CD14-positive monocyte (primary cell): ENCODE measurements at regions not wholly inside any gene's neighbourhood (a gene's known extent, or its start where the extent isn't known, plus 50 kb on each side); places are given as distances from the start of the nearest gene placed in this dataset.

Experiments used
- DNase-seq, 3 donors: peaks; one replicate each; pipeline ENCODE4 v3.0.0-alpha.2; 2011 to 2022
- H2AFZ ChIP-seq: 2 replicates; pipeline ENCODE4 v1.6.0; 2012; ENCODE audit warnings: mild to moderate bottlenecking, low read depth, low read length, inconsistent platforms; ENCODE audit not compliant: insufficient read depth, poor library complexity, severe bottlenecking
- H3K27ac ChIP-seq, 2 donors: 1 replicate in 1 of 2; 2 replicates in 1 of 2; pipeline ENCODE4 v1.5.1; 2012 to 2013; ENCODE audit warnings: low read length in 2 of 2, control low read depth in 1 of 2, inconsistent platforms in 1 of 2, low read depth in 1 of 2, mild to moderate bottlenecking in 1 of 2
- H3K27me3 ChIP-seq, 2 donors: one replicate each; pipeline versions ENCODE4 v1.6.0 to v1.6.1; 2011 to 2013; ENCODE audit warnings: low read length in 2 of 2; ENCODE audit not compliant: control insufficient read depth in 2 of 2, insufficient read depth in 2 of 2
- H3K36me3 ChIP-seq, 2 donors: replicated peaks in 1 of 2; 1 replicate in 1 of 2; 2 replicates in 1 of 2; pipeline versions ENCODE4 v1.5.1 to v1.6.1; 2012 to 2013; ENCODE audit warnings: low read length in 2 of 2, control low read depth in 1 of 2, inconsistent platforms in 1 of 2, mild to moderate bottlenecking in 1 of 2; ENCODE audit not compliant: insufficient read depth in 2 of 2, control insufficient read depth in 1 of 2
- H3K4me1 ChIP-seq, 2 donors: 1 replicate in 1 of 2; 2 replicates in 1 of 2; pipeline versions ENCODE4 v1.5.1 to v1.6.1; 2012 to 2013; ENCODE audit warnings: low read length in 2 of 2, control low read depth in 1 of 2, inconsistent platforms in 1 of 2, mild to moderate bottlenecking in 1 of 2, moderate library complexity in 1 of 2; ENCODE audit not compliant: insufficient read depth in 2 of 2, control insufficient read depth in 1 of 2
- H3K4me2 ChIP-seq: replicated peaks from 2 replicates; pipeline ENCODE3; 2012; ENCODE audit warnings: low read length, moderate library complexity, mild to moderate bottlenecking; ENCODE audit not compliant: poor library complexity, severe bottlenecking; ENCODE audit errors: extremely low read depth
- H3K4me3 ChIP-seq, 3 experiments: fragments of 200-600 bp in 1 of 3; sonication (generic) in 1 of 3; replicated peaks in 1 of 3; 1 replicate in 2 of 3; 2 replicates in 1 of 3; pipeline ENCODE4 v1.5.1; 2011 to 2013; ENCODE audit warnings: low read length in 3 of 3, mild to moderate bottlenecking in 3 of 3, control low read depth in 2 of 3, low read depth in 2 of 3, inconsistent platforms in 1 of 3, moderate library complexity in 1 of 3
- H3K79me2 ChIP-seq: 2 replicates; pipeline ENCODE4 v1.6.0; 2012; ENCODE audit warnings: mild to moderate bottlenecking, control low read depth, inconsistent platforms, low read length, moderate library complexity; ENCODE audit not compliant: insufficient read depth
- H3K9ac ChIP-seq: 2 replicates; pipeline ENCODE4 v1.6.0; 2017; ENCODE audit warnings: low read length, mild to moderate bottlenecking; ENCODE audit not compliant: insufficient read depth, poor library complexity, severe bottlenecking
- H3K9me3 ChIP-seq, 2 donors: replicated peaks in 1 of 2; 1 replicate in 1 of 2; 2 replicates in 1 of 2; pipeline versions ENCODE4 v1.5.1 to v1.6.1; 2012 to 2013; ENCODE audit warnings: low read length in 2 of 2, control low read depth in 1 of 2; ENCODE audit not compliant: control insufficient read depth in 1 of 2, insufficient read depth in 1 of 2
- H4K20me1 ChIP-seq: 2 replicates; pipeline ENCODE4 v1.6.0; 2012; ENCODE audit warnings: mild to moderate bottlenecking, low read length, control low read depth, moderate library complexity; ENCODE audit not compliant: insufficient read depth
- H3K27ac Mint-ChIP-seq, 7 donors: one replicate each; pipeline ENCODE4 v1.8.0; 2020; ENCODE audit warnings: mild to moderate bottlenecking in 7 of 7, mixed read lengths in 7 of 7, moderate library complexity in 6 of 7, inconsistent platforms in 2 of 7
- H3K27me3 Mint-ChIP-seq, 3 donors: one replicate each; pipeline ENCODE4 v1.8.0; 2021 to 2022; ENCODE audit warnings: low read depth in 3 of 3, mild to moderate bottlenecking in 3 of 3, mixed read lengths in 3 of 3, moderate library complexity in 3 of 3, inconsistent platforms in 1 of 3
- H3K36me3 Mint-ChIP-seq, 2 donors: one replicate each; pipeline ENCODE4 v1.8.0; 2020; ENCODE audit warnings: mixed read lengths in 2 of 2, inconsistent platforms in 1 of 2, mild to moderate bottlenecking in 1 of 2
- H3K4me1 Mint-ChIP-seq: one replicate; pipeline ENCODE4 v1.8.0; 2020; ENCODE audit warnings: mild to moderate bottlenecking, mixed read lengths
- H3K4me3 Mint-ChIP-seq, 2 donors: one replicate each; pipeline ENCODE4 v1.8.0; 2020; ENCODE audit warnings: mild to moderate bottlenecking in 2 of 2, mixed read lengths in 2 of 2, moderate library complexity in 1 of 2
- H3K9me3 Mint-ChIP-seq, 7 donors: one replicate each; pipeline ENCODE4 v1.8.0; 2020 to 2022; ENCODE audit warnings: mixed read lengths in 7 of 7, mild to moderate bottlenecking in 6 of 7, moderate library complexity in 6 of 7, inconsistent platforms in 2 of 7
- CTCF ChIP-seq: fragments of 200-600 bp; IDR thresholded peaks from one replicate; pipeline ENCODE4 v1.8.0; 2022; ENCODE audit warnings: antibody characterized with exemption, mild to moderate bottlenecking
- WGBS: methylation state at CpG from one replicate; pipeline ENCODE4 v1.1.5; 2013; ENCODE audit warnings: missing lambda C conversion rate; ENCODE audit not compliant: insufficient coverage; 5-methylcytosine and 5-hydroxymethylcytosine counted together
- intact Hi-C, 2 donors: fragments of 100-400 bp; cut with micrococcal nuclease; formaldehyde crosslinking; loops; one replicate each; pipeline versions ENCODE4 v1.15.0 to v1.15.1; 2023

GRCh38 chr9:113658545-113658895, 195.0 kb downstream of the RGS3 start:
- H3K9me3 ChIP-seq: no peaks in the 10 kb centered on the region
- Mint-ChIP-seq H3K27me3 (peaks cover 0 to 8% (median 7%) of the 10 kb centered on the region in 3 donors), H3K4me3 (no peak overlapping the region), H3K9me3 (peaks cover 0 to 1% (median 0%) of the 10 kb centered on the region in 7 donors), H3K36me3 (no peaks in the 10 kb centered on the region), H3K27ac (no peak overlapping the region), H3K4me1 (peaks cover 15% of the 10 kb centered on the region)
- H3K27me3 ChIP-seq: no peaks in the 10 kb centered on the region
- H4K20me1 ChIP-seq: no peaks in the 10 kb centered on the region
- H3K36me3 ChIP-seq: no peaks in the 10 kb centered on the region
- intact Hi-C loops: loop anchor here (1.0 to 5.0 kb wide), 5 partner anchors 66 to 386 kb away; partner anchors contain the start of genes CDC26 (in 1 of the 2) and PRPF4 (in 1 of the 2)
- H3K27ac ChIP-seq: no peak overlapping the region
- H3K4me2 ChIP-seq: no peak overlapping the region
- no CpG with 5 or more reads among the region's 3 CpGs for WGBS
- TF ChIP-seq CTCF: no peak
- H3K4me1 ChIP-seq: peaks cover 5 to 11% of the 10 kb centered on the region in 2 donors
- no peak overlapping the region for H3K9ac ChIP-seq
- H3K79me2 ChIP-seq: no peaks in the 10 kb centered on the region
- no peak overlapping the region for H2AFZ ChIP-seq
- DNase-seq: peak in 1 of 3 donors; percentile 19
- H3K4me3 ChIP-seq: no peak overlapping the region

GRCh38 chr9:113659039-113659438, 195.5 kb downstream of the RGS3 start:
- H3K27ac ChIP-seq: no peak overlapping the region
- intact Hi-C loops: loop anchor here (5.0 kb wide), 4 partner anchors 67 to 387 kb away; partner anchors contain the start of genes CDC26 (in 1 of the 2) and PRPF4 (in 1 of the 2)
- H4K20me1 ChIP-seq: no peaks in the 10 kb centered on the region
- Mint-ChIP-seq H3K9me3 (peaks cover 0 to 1% (median 0%) of the 10 kb centered on the region in 7 donors), H3K4me1 (peaks cover 15% of the 10 kb centered on the region), H3K4me3 (no peak overlapping the region), H3K36me3 (no peaks in the 10 kb centered on the region), H3K27ac (no peak overlapping the region), H3K27me3 (peaks cover 0 to 8% (median 7%) of the 10 kb centered on the region in 3 donors)
- DNase-seq: no peak
- H3K4me2 ChIP-seq: no peak overlapping the region
- H3K4me1 ChIP-seq: peaks cover 5 to 11% of the 10 kb centered on the region in 2 donors
- H3K27me3 ChIP-seq: no peaks in the 10 kb centered on the region
- H3K36me3 ChIP-seq: no peaks in the 10 kb centered on the region
- no peaks in the 10 kb centered on the region for H3K79me2 ChIP-seq
- 50% methylated on average over 1 of the region's 3 CpGs for WGBS
- no peak for TF ChIP-seq CTCF
- H3K9me3 ChIP-seq: no peaks in the 10 kb centered on the region
- no peak overlapping the region for H3K4me3 ChIP-seq
- H3K9ac ChIP-seq: no peak overlapping the region
- H2AFZ ChIP-seq: no peak overlapping the region
